HUES64 (cell line): ENCODE measurements at regions not wholly inside any gene's neighbourhood (a gene's known extent, or its start where the extent isn't known, plus 50 kb on each side); places are given as distances from the start of the nearest gene placed in this dataset.
"Not testable (repeated sequence)": the region's sequence is repeated elsewhere in the genome, so short reads cannot be mapped to it uniquely, and the experiment has no call there.

Experiments used
- H3K27ac ChIP-seq: 2 replicates; pipeline ENCODE4 v1.7.0; 2013; ENCODE audit warnings: low read depth, low read length, inconsistent platforms
- H3K27me3 ChIP-seq: 2 replicates; pipeline ENCODE4 v1.6.1; 2013; ENCODE audit warnings: mild to moderate bottlenecking, low read length; ENCODE audit not compliant: insufficient read depth
- H3K36me3 ChIP-seq: 2 replicates; pipeline ENCODE4 v1.6.1; 2013; ENCODE audit warnings: mild to moderate bottlenecking, low read length; ENCODE audit not compliant: insufficient read depth
- H3K4me1 ChIP-seq: 2 replicates; pipeline ENCODE4 v1.6.1; 2013; ENCODE audit warnings: mild to moderate bottlenecking, low read length, moderate library complexity; ENCODE audit not compliant: insufficient read depth
- H3K4me3 ChIP-seq: 2 replicates; pipeline ENCODE4 v1.5.1; 2013; ENCODE audit warnings: mild to moderate bottlenecking, low read length, moderate library complexity
- H3K9ac ChIP-seq: 2 replicates; pipeline ENCODE4 v1.6.1; 2013; ENCODE audit warnings: mild to moderate bottlenecking, low read depth, low read length
- H3K9me3 ChIP-seq: 2 replicates; pipeline ENCODE4 v1.6.1; 2013; ENCODE audit warnings: low read depth, low read length; ENCODE audit not compliant: insufficient read depth
- WGBS: fragments of 150-250, 120-280 bp; methylation state at CpG from one replicate; pipeline ENCODE4 v1.1.7; 2013; ENCODE audit warnings: missing lambda C conversion rate; 5-methylcytosine and 5-hydroxymethylcytosine counted together

DNA sequence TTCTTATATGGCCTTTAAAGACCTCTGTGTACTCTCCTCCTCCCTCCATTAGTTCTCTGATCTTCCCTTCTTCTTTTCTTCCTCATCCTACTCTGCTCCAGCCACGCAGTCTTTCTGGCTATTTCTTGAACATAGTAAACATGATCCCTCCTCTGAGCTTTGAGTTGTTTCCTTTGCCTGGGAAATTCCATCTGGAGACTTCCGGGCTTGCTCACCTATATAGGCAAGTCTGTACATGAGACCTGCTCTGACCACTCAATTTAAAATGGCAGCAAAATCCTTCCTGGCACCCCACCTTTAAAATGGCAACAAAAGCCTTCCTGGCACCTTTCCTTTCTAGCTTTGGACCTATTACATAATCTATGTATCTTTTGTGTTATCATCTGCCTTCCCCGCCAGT, 94.4 kb downstream of the SPDYE17 start:
- not testable (repeated sequence) for H3K27ac ChIP-seq, H3K36me3 ChIP-seq, H3K27me3 ChIP-seq, H3K9ac ChIP-seq, H3K4me3 ChIP-seq, H3K4me1 ChIP-seq, H3K9me3 ChIP-seq
- 100% methylated on average over 1 of the region's 3 CpGs for WGBS

DNA sequence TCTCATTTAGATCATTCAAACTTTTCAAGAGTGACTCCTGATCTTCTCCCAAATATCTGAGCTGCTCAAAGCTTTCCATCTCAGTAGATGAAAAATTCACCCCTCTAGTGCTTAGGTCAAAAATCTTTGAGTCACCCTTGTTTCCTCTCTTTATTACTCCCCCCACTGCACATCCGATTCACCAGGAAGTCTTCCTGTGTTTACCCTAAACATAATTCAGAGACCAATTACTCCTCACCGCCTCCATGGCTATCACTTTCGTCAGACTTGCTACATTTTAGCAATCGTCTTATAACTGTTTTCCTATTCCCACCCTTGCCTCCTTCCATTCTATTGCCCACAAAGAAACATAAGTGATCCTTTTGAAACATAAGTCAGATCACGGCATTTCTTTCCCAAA, 94.8 kb downstream of the SPDYE17 start:
- not testable (repeated sequence) for H3K27me3 ChIP-seq, H3K9ac ChIP-seq, H3K4me1 ChIP-seq, H3K27ac ChIP-seq, H3K4me3 ChIP-seq, H3K9me3 ChIP-seq, H3K36me3 ChIP-seq
- 92% methylated on average over 5 of the region's 5 CpGs for WGBS

DNA sequence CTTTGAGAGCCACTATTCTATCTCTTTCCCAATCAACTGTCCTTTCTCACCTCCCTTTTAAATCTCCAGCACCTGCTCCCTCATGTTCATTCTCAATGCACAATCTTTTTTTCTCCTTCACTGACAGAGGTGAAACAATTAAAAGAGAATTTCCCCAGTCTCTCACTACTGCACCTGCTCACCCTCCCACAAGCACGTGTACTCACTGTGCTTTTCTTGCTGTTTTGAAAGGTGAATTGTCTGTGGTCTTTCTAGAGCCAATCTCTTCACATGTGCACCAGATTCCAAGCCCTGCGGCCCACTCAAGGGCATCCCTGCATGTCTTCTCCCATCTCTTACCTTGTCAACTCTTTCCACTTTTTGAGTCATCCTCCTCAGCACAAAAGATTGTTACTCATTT, 95.8 kb downstream of the SPDYE17 start:
- WGBS: 98% methylated on average over 1 of the region's 2 CpGs
- H3K27me3 ChIP-seq, H3K27ac ChIP-seq, H3K4me1 ChIP-seq, H3K9me3 ChIP-seq, H3K4me3 ChIP-seq, H3K36me3 ChIP-seq, H3K9ac ChIP-seq: not testable (repeated sequence)

DNA sequence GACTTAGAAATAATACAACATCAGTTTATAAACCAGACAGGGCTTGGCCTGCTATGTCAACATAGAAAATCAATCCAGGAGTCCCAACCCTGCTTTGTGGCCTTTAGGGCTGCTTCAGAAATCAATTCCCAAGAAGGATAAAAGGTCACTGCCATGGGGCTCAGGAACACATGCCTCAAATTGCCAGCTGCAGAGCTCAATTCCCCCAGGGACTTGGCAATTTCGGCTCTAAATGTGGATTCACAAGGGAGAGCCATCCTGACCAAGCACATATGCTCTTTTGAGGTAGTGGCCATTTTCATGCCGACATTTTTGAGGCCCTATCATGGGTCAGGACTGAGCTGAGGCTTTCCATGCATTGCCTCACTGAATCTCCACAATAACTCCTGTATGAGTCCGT, 97.5 kb downstream of the SPDYE17 start:
- H3K4me3 ChIP-seq, H3K27me3 ChIP-seq, H3K9me3 ChIP-seq, H3K9ac ChIP-seq, H3K4me1 ChIP-seq, H3K27ac ChIP-seq, H3K36me3 ChIP-seq: not testable (repeated sequence)
- whole genome bisulfite sequencing: 91% methylated on average over 3 of the region's 3 CpGs

DNA sequence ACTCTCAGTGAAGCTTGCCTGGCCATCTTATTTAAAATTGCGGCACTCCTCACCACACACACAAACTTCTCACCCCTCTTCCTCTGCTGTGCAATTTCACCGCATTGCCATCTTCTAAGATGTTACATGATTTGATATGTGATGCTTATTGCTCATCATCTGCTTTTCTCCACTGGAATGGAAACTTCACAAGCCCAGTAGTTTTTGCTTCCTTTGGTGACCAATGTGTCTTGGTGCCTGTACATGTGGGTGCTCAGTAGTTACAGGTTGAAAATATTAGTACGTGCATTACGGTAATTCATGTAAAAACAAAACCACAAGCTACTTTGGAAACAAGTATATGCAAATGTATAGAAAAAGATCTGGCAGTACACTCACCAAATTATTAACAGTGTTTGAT, 99.2 kb downstream of the SPDYE17 start:
- WGBS: 98% methylated on average over 2 of the region's 4 CpGs
- H3K27ac ChIP-seq, H3K4me1 ChIP-seq, H3K4me3 ChIP-seq, H3K36me3 ChIP-seq, H3K27me3 ChIP-seq, H3K9ac ChIP-seq, H3K9me3 ChIP-seq: not testable (repeated sequence)

DNA sequence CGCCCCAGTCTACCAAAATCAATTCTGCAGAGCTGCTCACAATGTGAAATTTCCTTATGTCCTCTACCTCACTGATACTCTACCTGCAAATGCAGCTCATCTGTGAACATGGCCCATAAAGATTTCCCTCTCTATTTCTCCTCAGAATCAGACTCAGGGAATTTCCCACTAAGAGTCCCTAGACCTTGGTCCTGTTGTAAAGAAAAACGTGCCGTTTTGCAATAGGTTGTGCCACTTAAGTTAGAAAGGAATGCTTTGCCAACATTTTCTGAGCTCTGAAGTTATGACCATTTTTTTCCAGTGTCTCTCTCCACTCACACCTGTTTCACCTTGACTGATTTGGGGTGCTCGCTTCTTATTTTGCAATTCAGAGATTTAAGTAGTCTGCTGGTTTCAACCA, 100.7 kb downstream of the SPDYE17 start:
- not testable (repeated sequence) for H3K4me3 ChIP-seq, H3K9ac ChIP-seq, H3K27me3 ChIP-seq, H3K4me1 ChIP-seq, H3K36me3 ChIP-seq, H3K27ac ChIP-seq, H3K9me3 ChIP-seq
- WGBS: 76% methylated on average over 2 of the region's 4 CpGs

DNA sequence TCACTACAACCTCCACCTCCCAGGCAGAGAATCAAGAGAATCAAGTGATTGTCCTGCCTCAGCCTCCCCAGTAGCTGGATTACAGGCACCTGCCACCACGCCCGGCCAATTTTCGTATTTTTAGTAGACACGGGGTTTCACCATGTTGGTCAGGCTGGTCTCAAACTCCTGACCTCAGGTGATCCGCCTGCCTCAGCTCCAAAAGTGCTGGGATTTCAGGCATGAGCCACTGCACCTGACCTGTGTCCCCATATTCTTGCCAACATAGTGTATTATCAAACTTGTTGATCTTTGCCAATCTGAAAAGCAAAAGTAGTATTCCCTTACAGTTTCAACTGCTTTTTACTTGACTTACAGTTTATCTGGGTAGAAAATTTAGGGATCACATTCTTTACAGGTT, 101.7 kb downstream of the SPDYE17 start:
- not testable (repeated sequence) for H3K4me3 ChIP-seq, H3K27me3 ChIP-seq, H3K36me3 ChIP-seq, H3K9ac ChIP-seq, H3K4me1 ChIP-seq, H3K27ac ChIP-seq, H3K9me3 ChIP-seq
- 94% methylated on average over 5 of the region's 5 CpGs for WGBS

DNA sequence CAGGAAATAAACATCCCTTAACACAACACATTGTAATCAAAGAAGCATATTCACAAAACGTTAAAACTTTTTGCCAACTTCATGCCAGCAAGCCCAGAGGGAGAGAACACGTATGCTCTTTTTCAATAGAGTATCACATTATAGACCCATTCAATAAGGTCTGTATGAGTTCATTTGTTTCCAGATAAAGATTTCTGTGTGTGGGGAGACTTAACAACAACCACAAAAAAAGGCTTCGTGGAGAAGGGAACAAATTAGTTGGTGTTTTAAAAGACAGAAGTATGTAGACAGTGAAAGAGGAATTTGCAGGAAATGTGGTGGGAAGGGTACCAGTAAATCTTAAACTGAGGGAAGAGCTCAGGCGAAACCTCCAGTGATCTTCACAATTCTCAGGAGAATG, 103.4 kb downstream of the SPDYE17 start:
- H3K4me1 ChIP-seq, H3K4me3 ChIP-seq, H3K9ac ChIP-seq, H3K27me3 ChIP-seq, H3K9me3 ChIP-seq, H3K27ac ChIP-seq, H3K36me3 ChIP-seq: not testable (repeated sequence)
- WGBS: 63% methylated on average over 3 of the region's 4 CpGs

DNA sequence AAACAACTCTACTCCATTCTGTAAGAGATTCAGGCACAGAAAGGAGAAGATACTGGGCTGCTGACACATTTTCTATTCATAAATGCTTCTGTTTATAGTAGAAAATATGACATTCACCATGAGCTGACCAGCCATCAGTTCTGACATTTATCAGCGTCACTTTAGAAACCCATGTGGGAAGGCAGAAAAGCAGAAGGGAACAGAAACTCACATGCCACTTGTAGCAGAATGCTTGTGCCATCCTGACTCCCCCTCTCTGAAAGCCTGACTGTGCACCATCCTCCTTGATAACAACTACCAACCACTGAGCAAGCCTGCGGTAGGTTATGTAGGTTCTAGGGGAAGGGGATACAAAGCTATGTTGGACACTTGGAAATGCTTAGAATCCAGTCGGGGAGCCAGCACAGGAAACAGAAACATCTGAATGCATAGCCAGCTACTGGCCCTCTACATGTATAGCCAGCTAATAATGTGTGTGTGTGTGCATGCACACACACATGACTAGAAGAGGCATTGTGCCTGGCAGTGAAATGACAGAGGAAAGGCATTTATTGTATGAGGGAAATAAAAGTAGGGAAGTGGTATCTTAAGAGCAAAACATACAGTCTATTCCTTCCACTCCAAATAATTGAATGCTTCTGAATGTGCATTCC, 104.3 kb downstream of the SPDYE17 start:
- H3K9me3 ChIP-seq, H3K4me1 ChIP-seq, H3K27me3 ChIP-seq, H3K36me3 ChIP-seq, H3K27ac ChIP-seq, H3K4me3 ChIP-seq, H3K9ac ChIP-seq: not testable (repeated sequence)
- 89% methylated on average over 1 of the region's 3 CpGs for WGBS

DNA sequence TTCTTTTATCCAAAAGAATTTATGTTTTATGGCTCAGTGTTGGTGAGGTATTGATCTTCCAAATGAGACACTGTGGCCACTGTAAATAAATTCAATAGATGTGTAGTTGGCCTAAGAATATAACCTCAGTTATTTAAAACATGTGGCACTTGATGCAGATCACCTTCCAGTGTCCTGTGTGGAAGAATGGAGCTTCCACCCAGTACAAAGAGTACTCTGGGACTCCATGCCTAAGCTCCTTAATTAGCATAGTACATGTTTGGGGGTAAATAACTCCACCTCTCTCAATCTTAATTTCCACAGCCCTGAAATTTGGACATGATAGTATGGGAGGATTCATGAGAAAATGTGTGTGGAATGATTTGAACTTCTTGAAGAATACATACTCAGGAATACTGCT, 105.7 kb downstream of the SPDYE17 start:
- H3K9ac ChIP-seq, H3K4me1 ChIP-seq, H3K4me3 ChIP-seq, H3K36me3 ChIP-seq, H3K27ac ChIP-seq, H3K9me3 ChIP-seq, H3K27me3 ChIP-seq: not testable (repeated sequence)

DNA sequence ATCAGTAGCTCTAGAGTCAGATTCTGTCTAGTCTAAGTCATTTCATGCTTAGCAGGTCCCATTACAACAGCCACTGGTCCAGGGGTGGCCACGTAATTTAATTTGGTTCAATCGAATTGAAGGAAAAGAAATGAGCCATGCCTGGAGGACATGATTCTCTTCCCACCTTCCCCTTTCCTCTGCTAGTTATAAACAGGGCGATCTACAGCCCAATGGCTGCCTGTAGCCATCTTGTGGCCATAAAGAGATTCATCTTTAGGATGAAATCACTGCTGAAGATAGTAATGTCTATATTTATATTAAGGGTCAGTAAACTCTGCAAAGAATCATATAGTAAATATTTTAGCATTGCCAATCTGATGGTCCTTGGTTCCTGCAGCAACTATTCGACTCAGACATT, 107.4 kb downstream of the SPDYE17 start:
- not testable (repeated sequence) for H3K36me3 ChIP-seq, H3K9ac ChIP-seq, H3K4me3 ChIP-seq, H3K4me1 ChIP-seq, H3K27ac ChIP-seq, H3K9me3 ChIP-seq, H3K27me3 ChIP-seq
- WGBS: 87% methylated on average over 4 of the region's 4 CpGs

DNA sequence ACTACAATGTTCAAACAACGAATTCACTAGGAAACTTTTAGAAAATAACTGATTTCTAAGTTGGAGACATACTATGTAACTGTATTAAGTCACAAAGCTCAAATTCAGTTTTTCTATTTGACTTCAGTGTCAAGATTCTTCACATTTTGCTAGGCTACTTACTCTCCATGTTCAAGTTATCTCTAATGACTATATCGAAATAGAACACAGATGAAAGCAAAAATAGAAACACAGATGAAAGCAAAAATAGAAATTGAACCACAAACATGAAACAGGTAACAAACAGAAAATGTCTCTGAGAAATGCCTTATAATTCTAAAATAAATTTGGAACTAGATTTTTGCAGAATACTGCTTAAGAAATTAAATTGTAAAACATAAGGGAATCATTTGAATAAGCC, 113.5 kb downstream of the SPDYE17 start:
- not testable (repeated sequence) for H3K27ac ChIP-seq
- 100% methylated on average over 1 of the region's 2 CpGs for WGBS

More for the DNA sequence above, 113.5 kb downstream of the SPDYE17 start:
- not testable (repeated sequence) for H3K9me3 ChIP-seq, H3K36me3 ChIP-seq, H3K9ac ChIP-seq, H3K4me1 ChIP-seq, H3K27me3 ChIP-seq, H3K4me3 ChIP-seq
